ENCODE measurements at regions not wholly inside any gene's neighbourhood (a gene's known extent, or its start where the extent isn't known, plus 50 kb on each side); places are given as distances from the start of the nearest gene placed in this dataset.
"Not testable (repeated sequence)": the region's sequence is repeated elsewhere in the genome, so short reads cannot be mapped to it uniquely, and the experiment has no call there.

DNA sequence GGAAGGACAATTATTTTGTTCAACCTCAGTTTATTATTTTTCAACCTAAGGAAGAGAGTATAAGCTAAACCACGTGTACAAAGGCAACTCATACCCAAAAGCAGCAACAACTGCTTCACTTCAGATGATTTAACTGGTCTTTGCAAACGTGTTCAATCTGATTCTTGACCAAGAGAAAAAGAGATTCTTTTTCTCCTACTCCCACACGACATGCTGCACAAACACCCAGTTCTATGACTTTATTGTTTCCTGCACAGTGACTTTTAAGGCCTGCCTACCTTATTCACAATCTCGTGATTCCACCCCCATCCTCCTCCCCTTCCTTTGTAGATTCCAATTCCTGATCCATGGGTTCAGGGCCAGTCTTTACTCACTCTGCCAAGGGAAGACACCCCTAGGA is 1394.8 kb upstream of the ZEB2 start:
- Histone ChIP-seq H3K4me1 (ENCODE audit: control insufficient read depth in 3 of 3, insufficient read depth in 3 of 3, low read length in 3 of 3) (peaks cover 0 to 2% (median 0%) of the 10 kb centered on the region in 3 donors), H3K9me3 (ENCODE audit: control insufficient read depth in 3 of 3, low read length in 3 of 3) (no peaks in the 10 kb centered on the region), H3K9ac (ENCODE audit: low read depth in 1 of 3, low read length in 3 of 3) (no peak overlapping the region), H3K27ac (ENCODE audit: low read depth, low read length) (no peak overlapping the region), H3K4me3 (ENCODE audit: low read length in 3 of 3) (no peak overlapping the region), H3K36me3 (ENCODE audit: control insufficient read depth in 3 of 3, insufficient read depth in 3 of 3, low read length in 3 of 3) (no peaks in the 10 kb centered on the region), H3K27me3 (ENCODE audit: control insufficient read depth in 3 of 3, insufficient read depth in 3 of 3, low read length in 3 of 3) (no peaks in the 10 kb centered on the region)

- Histone ChIP-seq H3K4me3 (ENCODE audit: low read length in 3 of 3) (no peak overlapping the region), H3K9ac (ENCODE audit: low read depth in 1 of 3, low read length in 3 of 3) (no peak overlapping the region), H3K27ac (ENCODE audit: low read depth, low read length) (no peak overlapping the region), H3K4me1 (ENCODE audit: control insufficient read depth in 3 of 3, insufficient read depth in 3 of 3, low read length in 3 of 3) (no peaks in the 10 kb centered on the region), H3K27me3 (ENCODE audit: control insufficient read depth in 3 of 3, insufficient read depth in 3 of 3, low read length in 3 of 3) (no peaks in the 10 kb centered on the region), H3K9me3 (ENCODE audit: control insufficient read depth in 3 of 3, low read length in 3 of 3) (no peaks in the 10 kb centered on the region), H3K36me3 (ENCODE audit: control insufficient read depth in 3 of 3, insufficient read depth in 3 of 3, low read length in 3 of 3) (no peaks in the 10 kb centered on the region)
Observed at GRCh38 chr2:145910416-145910815, 1390.5 kb upstream of the ZEB2 start.

DNA sequence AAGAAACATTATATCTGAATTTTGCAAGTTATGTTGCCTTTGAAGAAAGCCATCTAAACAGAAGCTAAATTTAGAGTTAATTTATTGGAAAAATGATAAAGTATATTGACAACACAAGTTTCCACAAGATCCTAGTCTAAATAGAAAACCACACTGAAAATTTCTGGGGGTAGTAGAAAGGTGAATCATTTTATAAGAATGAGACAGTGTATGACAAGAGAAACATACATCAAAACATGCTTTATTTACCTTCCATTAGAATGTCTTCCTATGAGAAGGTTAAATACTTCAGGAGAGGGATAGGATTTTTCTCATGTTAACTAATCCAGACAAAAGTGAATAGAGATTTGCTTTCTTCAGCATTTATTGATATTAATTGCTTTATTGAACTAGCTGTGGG is 1389.8 kb upstream of the ZEB2 start:
- H3K36me3 ChIP-seq (ENCODE audit: control insufficient read depth in 3 of 3, insufficient read depth in 3 of 3, low read length in 3 of 3): no peaks in the 10 kb centered on the region
- no peaks in the 10 kb centered on the region for H3K9me3 ChIP-seq (ENCODE audit: control insufficient read depth in 3 of 3, low read length in 3 of 3)
- H3K9ac ChIP-seq (ENCODE audit: low read depth in 1 of 3, low read length in 3 of 3): no peak overlapping the region
- H3K27me3 ChIP-seq (ENCODE audit: control insufficient read depth in 3 of 3, insufficient read depth in 3 of 3, low read length in 3 of 3): no peaks in the 10 kb centered on the region
- H3K4me1 ChIP-seq (ENCODE audit: control insufficient read depth in 3 of 3, insufficient read depth in 3 of 3, low read length in 3 of 3): no peaks in the 10 kb centered on the region
- H3K27ac ChIP-seq (ENCODE audit: low read depth, low read length): no peak overlapping the region
- H3K4me3 ChIP-seq (ENCODE audit: low read length in 3 of 3): no peak overlapping the region

GRCh38 chr2:145909175-145909755 is 1389.3 kb upstream of the ZEB2 start:
- no peak overlapping the region for H3K9ac ChIP-seq (ENCODE audit: low read depth in 1 of 3, low read length in 3 of 3)
- H3K36me3 ChIP-seq (ENCODE audit: control insufficient read depth in 3 of 3, insufficient read depth in 3 of 3, low read length in 3 of 3): no peaks in the 10 kb centered on the region
- H3K4me1 ChIP-seq (ENCODE audit: control insufficient read depth in 3 of 3, insufficient read depth in 3 of 3, low read length in 3 of 3): no peaks in the 10 kb centered on the region
- H3K27me3 ChIP-seq (ENCODE audit: control insufficient read depth in 3 of 3, insufficient read depth in 3 of 3, low read length in 3 of 3): no peaks in the 10 kb centered on the region
- H3K27ac ChIP-seq (ENCODE audit: low read depth, low read length): no peak overlapping the region
- no peaks in the 10 kb centered on the region for H3K9me3 ChIP-seq (ENCODE audit: control insufficient read depth in 3 of 3, low read length in 3 of 3)
- no peak overlapping the region for H3K4me3 ChIP-seq (ENCODE audit: low read length in 3 of 3)

DNA sequence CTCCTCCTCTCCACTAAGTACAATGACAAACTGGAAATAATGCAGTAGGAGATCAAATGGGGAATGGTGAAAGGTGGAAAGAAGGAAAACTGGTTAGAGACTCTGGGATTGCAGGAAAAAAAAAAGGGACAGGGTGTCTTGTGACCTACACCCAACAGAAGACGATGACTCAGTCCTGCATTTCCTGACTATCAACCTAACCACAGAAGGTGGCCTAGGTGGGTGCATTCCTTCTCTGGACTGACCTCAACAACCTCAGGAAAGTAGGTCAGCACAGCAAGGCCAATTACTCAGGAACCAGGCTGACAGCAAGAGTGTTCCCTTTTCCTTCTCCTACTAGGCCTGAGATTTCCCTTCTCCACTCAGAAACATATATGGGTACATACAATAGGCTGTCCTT is 1386.4 kb upstream of the ZEB2 start:
- H3K9ac ChIP-seq (ENCODE audit: low read depth in 1 of 3, low read length in 3 of 3): no peak overlapping the region
- H3K27me3 ChIP-seq (ENCODE audit: control insufficient read depth in 3 of 3, insufficient read depth in 3 of 3, low read length in 3 of 3): no peaks in the 10 kb centered on the region
- H3K9me3 ChIP-seq (ENCODE audit: control insufficient read depth in 3 of 3, low read length in 3 of 3): no peaks in the 10 kb centered on the region
- no peak overlapping the region for H3K27ac ChIP-seq (ENCODE audit: low read depth, low read length)
- no peaks in the 10 kb centered on the region for H3K36me3 ChIP-seq (ENCODE audit: control insufficient read depth in 3 of 3, insufficient read depth in 3 of 3, low read length in 3 of 3)
- no peak overlapping the region for H3K4me3 ChIP-seq (ENCODE audit: low read length in 3 of 3)
- H3K4me1 ChIP-seq (ENCODE audit: control insufficient read depth in 3 of 3, insufficient read depth in 3 of 3, low read length in 3 of 3): no peaks in the 10 kb centered on the region

DNA sequence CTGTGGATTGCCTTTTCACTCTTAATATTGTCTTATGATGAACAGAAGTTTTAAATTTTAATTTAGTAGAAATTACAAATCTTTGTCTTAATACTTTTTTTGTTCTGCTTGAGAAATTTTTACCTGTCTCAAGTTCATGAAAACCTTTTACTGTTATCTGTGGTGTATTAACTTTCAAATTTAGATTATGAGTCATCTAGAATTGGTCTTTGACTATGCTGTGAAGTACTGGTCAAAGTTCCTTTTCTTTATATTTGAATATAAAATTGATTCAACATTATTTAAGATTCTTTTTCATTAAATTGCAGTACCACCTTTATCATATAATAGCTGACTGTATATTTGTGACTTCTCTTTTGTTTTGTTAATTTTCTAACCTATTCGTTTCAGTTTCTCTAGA is 1385.5 kb upstream of the ZEB2 start:
- H3K27ac ChIP-seq (ENCODE audit: low read depth, low read length): no peak overlapping the region
- no peaks in the 10 kb centered on the region for H3K27me3 ChIP-seq (ENCODE audit: control insufficient read depth in 3 of 3, insufficient read depth in 3 of 3, low read length in 3 of 3)
- no peak overlapping the region for H3K9ac ChIP-seq (ENCODE audit: low read depth in 1 of 3, low read length in 3 of 3)
- no peaks in the 10 kb centered on the region for H3K9me3 ChIP-seq (ENCODE audit: control insufficient read depth in 3 of 3, low read length in 3 of 3)
- H3K4me3 ChIP-seq (ENCODE audit: low read length in 3 of 3): no peak overlapping the region
- no peaks in the 10 kb centered on the region for H3K4me1 ChIP-seq (ENCODE audit: control insufficient read depth in 3 of 3, insufficient read depth in 3 of 3, low read length in 3 of 3)
- H3K36me3 ChIP-seq (ENCODE audit: control insufficient read depth in 3 of 3, insufficient read depth in 3 of 3, low read length in 3 of 3): no peaks in the 10 kb centered on the region

- no peaks in the 10 kb centered on the region for H3K4me1 ChIP-seq (ENCODE audit: control insufficient read depth in 3 of 3, insufficient read depth in 3 of 3, low read length in 3 of 3)
- no peaks in the 10 kb centered on the region for H3K36me3 ChIP-seq (ENCODE audit: control insufficient read depth in 3 of 3, insufficient read depth in 3 of 3, low read length in 3 of 3)
- peaks cover 0 to 3% (median 0%) of the 10 kb centered on the region in 3 donors for H3K9me3 ChIP-seq (ENCODE audit: control insufficient read depth in 3 of 3, low read length in 3 of 3)
- H3K9ac ChIP-seq (ENCODE audit: low read depth in 1 of 3, low read length in 3 of 3): no peak overlapping the region
- no peak overlapping the region for H3K4me3 ChIP-seq (ENCODE audit: low read length in 3 of 3)
- H3K27me3 ChIP-seq (ENCODE audit: control insufficient read depth in 3 of 3, insufficient read depth in 3 of 3, low read length in 3 of 3): no peaks in the 10 kb centered on the region
- no peak overlapping the region for H3K27ac ChIP-seq (ENCODE audit: low read depth, low read length)
Observed at GRCh38 chr2:145897151-145897550, 1377.2 kb upstream of the ZEB2 start.

DNA sequence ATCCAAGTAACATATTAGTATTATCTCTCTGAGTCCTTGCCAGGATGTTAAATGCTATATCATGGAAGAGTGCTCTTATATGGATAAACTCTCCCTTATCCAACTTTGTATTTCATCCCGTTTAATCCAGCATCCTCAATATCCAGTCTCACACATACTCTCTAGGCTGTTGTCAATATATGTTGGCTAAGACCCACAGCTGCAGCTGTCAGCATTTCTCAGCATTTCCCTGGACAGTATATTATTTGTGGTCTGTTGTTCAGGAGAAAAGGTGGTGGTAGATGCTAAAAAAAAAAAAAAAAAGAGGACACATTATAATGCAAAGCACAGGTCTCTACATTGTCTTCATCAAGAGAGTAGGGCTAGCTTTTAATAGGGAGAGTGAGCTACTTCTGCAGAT is 1368.0 kb upstream of the ZEB2 start:
- no peak overlapping the region for H3K4me3 ChIP-seq (ENCODE audit: low read length in 3 of 3)
- H3K36me3 ChIP-seq (ENCODE audit: control insufficient read depth in 3 of 3, insufficient read depth in 3 of 3, low read length in 3 of 3): no peaks in the 10 kb centered on the region
- no peak overlapping the region for H3K27ac ChIP-seq (ENCODE audit: low read depth, low read length)
- H3K9ac ChIP-seq (ENCODE audit: low read depth in 1 of 3, low read length in 3 of 3): no peak overlapping the region
- no peaks in the 10 kb centered on the region for H3K27me3 ChIP-seq (ENCODE audit: control insufficient read depth in 3 of 3, insufficient read depth in 3 of 3, low read length in 3 of 3)
- no peaks in the 10 kb centered on the region for H3K4me1 ChIP-seq (ENCODE audit: control insufficient read depth in 3 of 3, insufficient read depth in 3 of 3, low read length in 3 of 3)
- H3K9me3 ChIP-seq (ENCODE audit: control insufficient read depth in 3 of 3, low read length in 3 of 3): no peaks in the 10 kb centered on the region

DNA sequence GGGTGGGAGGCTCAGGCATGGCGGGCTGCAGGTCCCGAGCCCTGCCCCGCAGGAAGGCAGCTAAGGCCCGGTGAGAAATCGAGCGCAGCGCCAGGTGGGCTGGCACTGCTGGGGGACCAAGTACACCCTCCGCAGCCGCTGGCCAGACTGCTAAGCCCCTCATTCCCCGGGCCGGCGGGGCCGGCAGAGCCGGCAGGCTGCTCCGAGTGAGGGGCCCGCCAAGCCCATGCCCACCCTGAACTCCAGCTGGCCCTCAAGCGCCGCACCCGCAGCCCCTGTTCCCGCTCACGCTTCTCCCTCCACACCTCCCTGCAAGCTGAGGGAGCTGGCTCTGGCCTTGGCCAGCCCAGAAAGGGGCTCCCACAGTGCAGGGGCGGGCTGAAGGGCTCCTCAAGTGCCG is 1361.1 kb upstream of the ZEB2 start:
- H3K9ac ChIP-seq (ENCODE audit: low read depth in 1 of 3, low read length in 3 of 3); H3K4me1 ChIP-seq (ENCODE audit: control insufficient read depth in 3 of 3, insufficient read depth in 3 of 3, low read length in 3 of 3); H3K4me3 ChIP-seq (ENCODE audit: low read length in 3 of 3); H3K36me3 ChIP-seq (ENCODE audit: control insufficient read depth in 3 of 3, insufficient read depth in 3 of 3, low read length in 3 of 3); H3K27me3 ChIP-seq (ENCODE audit: control insufficient read depth in 3 of 3, insufficient read depth in 3 of 3, low read length in 3 of 3); H3K9me3 ChIP-seq (ENCODE audit: control insufficient read depth in 3 of 3, low read length in 3 of 3); H3K27ac ChIP-seq (ENCODE audit: low read depth, low read length): not testable (repeated sequence)

DNA sequence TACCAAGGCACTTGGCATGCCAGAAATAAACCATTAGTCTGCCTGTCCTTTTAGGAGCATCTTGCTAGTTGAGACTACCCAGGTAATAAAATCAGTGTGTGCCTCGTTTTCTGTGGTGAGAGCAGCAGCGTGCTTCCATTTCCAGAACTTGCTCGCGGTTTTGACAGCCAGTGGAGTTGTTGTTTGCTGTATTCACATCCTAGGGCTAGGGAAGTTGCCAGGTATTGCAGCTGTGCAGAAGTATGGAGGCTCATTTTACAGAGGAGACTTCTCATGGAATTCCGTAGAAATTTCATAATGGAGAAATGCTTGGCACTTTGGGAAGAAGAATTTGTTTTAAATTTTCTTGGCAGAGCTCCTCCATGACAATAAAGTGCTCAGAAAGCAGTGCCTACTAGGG is 1355.1 kb upstream of the ZEB2 start:
- Histone ChIP-seq H3K27ac (ENCODE audit: low read depth, low read length) (no peak overlapping the region), H3K27me3 (ENCODE audit: control insufficient read depth in 3 of 3, insufficient read depth in 3 of 3, low read length in 3 of 3) (no peaks in the 10 kb centered on the region), H3K4me3 (ENCODE audit: low read length in 3 of 3) (no peak overlapping the region), H3K4me1 (ENCODE audit: control insufficient read depth in 3 of 3, insufficient read depth in 3 of 3, low read length in 3 of 3) (peaks cover 0 to 2% (median 0%) of the 10 kb centered on the region in 3 donors), H3K9me3 (ENCODE audit: control insufficient read depth in 3 of 3, low read length in 3 of 3) (no peaks in the 10 kb centered on the region), H3K36me3 (ENCODE audit: control insufficient read depth in 3 of 3, insufficient read depth in 3 of 3, low read length in 3 of 3) (no peaks in the 10 kb centered on the region), H3K9ac (ENCODE audit: low read depth in 1 of 3, low read length in 3 of 3) (no peak overlapping the region)

GRCh38 chr2:145874466-145874865 is 1354.5 kb upstream of the ZEB2 start:
- Histone ChIP-seq H3K27me3 (ENCODE audit: control insufficient read depth in 3 of 3, insufficient read depth in 3 of 3, low read length in 3 of 3) (no peaks in the 10 kb centered on the region), H3K4me1 (ENCODE audit: control insufficient read depth in 3 of 3, insufficient read depth in 3 of 3, low read length in 3 of 3) (peaks cover 0 to 2% (median 0%) of the 10 kb centered on the region in 3 donors), H3K27ac (ENCODE audit: low read depth, low read length) (no peak overlapping the region), H3K4me3 (ENCODE audit: low read length in 3 of 3) (no peak overlapping the region), H3K36me3 (ENCODE audit: control insufficient read depth in 3 of 3, insufficient read depth in 3 of 3, low read length in 3 of 3) (no peaks in the 10 kb centered on the region), H3K9me3 (ENCODE audit: control insufficient read depth in 3 of 3, low read length in 3 of 3) (no peaks in the 10 kb centered on the region), H3K9ac (ENCODE audit: low read depth in 1 of 3, low read length in 3 of 3) (no peak overlapping the region)

Measured in skeletal muscle tissue (tissue), 3 donors.